Liver (tissue), 3 donors: ENCODE measurements at regions not wholly inside any gene's neighbourhood (a gene's known extent, or its start where the extent isn't known, plus 50 kb on each side); places are given as distances from the start of the nearest gene placed in this dataset.

ENCODE experiments used
- EGR1 ChIP-seq, 2 donors: IDR thresholded peaks; 2 replicates each; pipeline ENCODE4 v1.6.1; 2016 to 2018; ENCODE audit warnings: antibody characterized with exemption in 2 of 2, low read depth in 2 of 2
- FOXA1 ChIP-seq: IDR thresholded peaks from 2 replicates; pipeline ENCODE4 v1.6.1; 2016; ENCODE audit warnings: antibody characterized with exemption
- GABPA ChIP-seq, 2 donors: IDR thresholded peaks in 1 of 2; conservative IDR thresholded peaks in 1 of 2; 2 replicates each; pipeline ENCODE4 v1.6.1; 2016; ENCODE audit warnings: antibody characterized with exemption in 2 of 2, mild to moderate bottlenecking in 1 of 2, moderate library complexity in 1 of 2
- JUND ChIP-seq, 2 donors: IDR thresholded peaks; 2 replicates each; pipeline ENCODE4 v1.6.1; 2016; ENCODE audit warnings: antibody characterized with exemption in 2 of 2
- RAD21 ChIP-seq, 2 donors: IDR thresholded peaks; 2 replicates each; pipeline ENCODE4 v1.6.1; 2016; ENCODE audit warnings: antibody characterized with exemption in 2 of 2, mild to moderate bottlenecking in 2 of 2
- RXRA ChIP-seq, 2 donors: IDR thresholded peaks; 2 replicates each; pipeline ENCODE4 v1.6.1; 2017 to 2018; ENCODE audit warnings: antibody characterized with exemption in 2 of 2, mild to moderate bottlenecking in 1 of 2
- SP1 ChIP-seq: IDR thresholded peaks from 2 replicates; pipeline ENCODE4 v1.6.1; 2018; ENCODE audit warnings: antibody characterized with exemption, mild to moderate bottlenecking
- TAF1 ChIP-seq: conservative IDR thresholded peaks from 2 replicates; pipeline ENCODE4 v1.6.1; 2016; ENCODE audit warnings: antibody characterized with exemption, mild to moderate bottlenecking
- YY1 ChIP-seq: IDR thresholded peaks from 2 replicates; pipeline ENCODE4 v1.6.1; 2016; ENCODE audit warnings: antibody characterized with exemption, mild to moderate bottlenecking
- TF ChIP-seq, protein P1 (sequence below): fragments of 150-350 bp; IDR thresholded peaks from 2 replicates; pipeline ENCODE4 v1.5.1; 2017; ENCODE audit warnings: improper control_type of control experiment, low read depth, low read length; ENCODE audit not compliant: missing input control
- TF ChIP-seq, protein P2 (sequence below): IDR thresholded peaks from 2 replicates; pipeline ENCODE4 v1.6.1; 2016; ENCODE audit warnings: antibody characterized with exemption
- TF ChIP-seq, protein P3 (sequence below): IDR thresholded peaks from 2 replicates; pipeline ENCODE4 v1.6.1; 2016; ENCODE audit warnings: antibody characterized with exemption
- TF ChIP-seq, protein P4 (sequence below): IDR thresholded peaks from 2 replicates; pipeline ENCODE4 v1.6.1; 2016; ENCODE audit warnings: antibody characterized with exemption
- TF ChIP-seq, protein P5 (sequence below): IDR thresholded peaks from 2 replicates; pipeline ENCODE4 v1.6.1; 2016; ENCODE audit warnings: antibody characterized with exemption, mild to moderate bottlenecking
- donor health status: healthy.
- donor health status: healthy.

DNA sequence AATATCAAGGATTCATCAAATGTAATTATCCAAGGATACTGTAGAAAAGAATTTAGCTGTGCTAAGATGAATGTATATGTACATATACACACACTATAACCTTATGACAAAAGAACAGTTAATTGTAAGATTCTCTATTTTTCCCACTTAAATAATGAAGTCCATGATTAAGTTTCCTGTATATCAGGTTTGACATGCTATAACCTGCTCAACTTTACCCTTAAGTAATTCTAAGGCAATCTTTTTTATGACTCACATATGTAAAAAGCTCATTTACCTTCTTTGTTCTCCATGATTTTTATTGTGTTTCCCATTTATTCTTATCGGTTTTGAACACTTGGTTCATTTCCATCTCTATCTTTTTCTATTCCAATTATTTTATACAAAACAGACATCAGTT lies 1213.1 kb upstream of the SLC39A10 start:
- TF ChIP-seq, protein P1, sequence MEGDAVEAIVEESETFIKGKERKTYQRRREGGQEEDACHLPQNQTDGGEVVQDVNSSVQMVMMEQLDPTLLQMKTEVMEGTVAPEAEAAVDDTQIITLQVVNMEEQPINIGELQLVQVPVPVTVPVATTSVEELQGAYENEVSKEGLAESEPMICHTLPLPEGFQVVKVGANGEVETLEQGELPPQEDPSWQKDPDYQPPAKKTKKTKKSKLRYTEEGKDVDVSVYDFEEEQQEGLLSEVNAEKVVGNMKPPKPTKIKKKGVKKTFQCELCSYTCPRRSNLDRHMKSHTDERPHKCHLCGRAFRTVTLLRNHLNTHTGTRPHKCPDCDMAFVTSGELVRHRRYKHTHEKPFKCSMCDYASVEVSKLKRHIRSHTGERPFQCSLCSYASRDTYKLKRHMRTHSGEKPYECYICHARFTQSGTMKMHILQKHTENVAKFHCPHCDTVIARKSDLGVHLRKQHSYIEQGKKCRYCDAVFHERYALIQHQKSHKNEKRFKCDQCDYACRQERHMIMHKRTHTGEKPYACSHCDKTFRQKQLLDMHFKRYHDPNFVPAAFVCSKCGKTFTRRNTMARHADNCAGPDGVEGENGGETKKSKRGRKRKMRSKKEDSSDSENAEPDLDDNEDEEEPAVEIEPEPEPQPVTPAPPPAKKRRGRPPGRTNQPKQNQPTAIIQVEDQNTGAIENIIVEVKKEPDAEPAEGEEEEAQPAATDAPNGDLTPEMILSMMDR, result no peak
- TF ChIP-seq, protein P2, sequence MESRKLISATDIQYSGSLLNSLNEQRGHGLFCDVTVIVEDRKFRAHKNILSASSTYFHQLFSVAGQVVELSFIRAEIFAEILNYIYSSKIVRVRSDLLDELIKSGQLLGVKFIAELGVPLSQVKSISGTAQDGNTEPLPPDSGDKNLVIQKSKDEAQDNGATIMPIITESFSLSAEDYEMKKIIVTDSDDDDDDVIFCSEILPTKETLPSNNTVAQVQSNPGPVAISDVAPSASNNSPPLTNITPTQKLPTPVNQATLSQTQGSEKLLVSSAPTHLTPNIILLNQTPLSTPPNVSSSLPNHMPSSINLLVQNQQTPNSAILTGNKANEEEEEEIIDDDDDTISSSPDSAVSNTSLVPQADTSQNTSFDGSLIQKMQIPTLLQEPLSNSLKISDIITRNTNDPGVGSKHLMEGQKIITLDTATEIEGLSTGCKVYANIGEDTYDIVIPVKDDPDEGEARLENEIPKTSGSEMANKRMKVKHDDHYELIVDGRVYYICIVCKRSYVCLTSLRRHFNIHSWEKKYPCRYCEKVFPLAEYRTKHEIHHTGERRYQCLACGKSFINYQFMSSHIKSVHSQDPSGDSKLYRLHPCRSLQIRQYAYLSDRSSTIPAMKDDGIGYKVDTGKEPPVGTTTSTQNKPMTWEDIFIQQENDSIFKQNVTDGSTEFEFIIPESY, result no peak
- TF ChIP-seq TAF1 (no peak), FOXA1 (no peak), RAD21 (IDR thresholded peaks at IDR 0.05) (no peak), YY1 (no peak), RXRA (IDR thresholded peaks at IDR 0.05) (no peak), SP1 (no peak), EGR1 (IDR thresholded peaks at IDR 0.05; ENCODE audit: low read depth in 2 of 2) (no peak), GABPA (IDR thresholded peaks at IDR 0.05 in 1 of 2, conservative IDR thresholded peaks at IDR 0.05 in 1 of 2) (no peak), JUND (IDR thresholded peaks at IDR 0.05) (no peak)
- TF ChIP-seq, protein P3, sequence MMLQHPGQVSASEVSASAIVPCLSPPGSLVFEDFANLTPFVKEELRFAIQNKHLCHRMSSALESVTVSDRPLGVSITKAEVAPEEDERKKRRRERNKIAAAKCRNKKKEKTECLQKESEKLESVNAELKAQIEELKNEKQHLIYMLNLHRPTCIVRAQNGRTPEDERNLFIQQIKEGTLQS, result no peak
- TF ChIP-seq, protein P4, sequence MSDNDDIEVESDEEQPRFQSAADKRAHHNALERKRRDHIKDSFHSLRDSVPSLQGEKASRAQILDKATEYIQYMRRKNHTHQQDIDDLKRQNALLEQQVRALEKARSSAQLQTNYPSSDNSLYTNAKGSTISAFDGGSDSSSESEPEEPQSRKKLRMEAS, result no peak
- TF ChIP-seq, protein P5, sequence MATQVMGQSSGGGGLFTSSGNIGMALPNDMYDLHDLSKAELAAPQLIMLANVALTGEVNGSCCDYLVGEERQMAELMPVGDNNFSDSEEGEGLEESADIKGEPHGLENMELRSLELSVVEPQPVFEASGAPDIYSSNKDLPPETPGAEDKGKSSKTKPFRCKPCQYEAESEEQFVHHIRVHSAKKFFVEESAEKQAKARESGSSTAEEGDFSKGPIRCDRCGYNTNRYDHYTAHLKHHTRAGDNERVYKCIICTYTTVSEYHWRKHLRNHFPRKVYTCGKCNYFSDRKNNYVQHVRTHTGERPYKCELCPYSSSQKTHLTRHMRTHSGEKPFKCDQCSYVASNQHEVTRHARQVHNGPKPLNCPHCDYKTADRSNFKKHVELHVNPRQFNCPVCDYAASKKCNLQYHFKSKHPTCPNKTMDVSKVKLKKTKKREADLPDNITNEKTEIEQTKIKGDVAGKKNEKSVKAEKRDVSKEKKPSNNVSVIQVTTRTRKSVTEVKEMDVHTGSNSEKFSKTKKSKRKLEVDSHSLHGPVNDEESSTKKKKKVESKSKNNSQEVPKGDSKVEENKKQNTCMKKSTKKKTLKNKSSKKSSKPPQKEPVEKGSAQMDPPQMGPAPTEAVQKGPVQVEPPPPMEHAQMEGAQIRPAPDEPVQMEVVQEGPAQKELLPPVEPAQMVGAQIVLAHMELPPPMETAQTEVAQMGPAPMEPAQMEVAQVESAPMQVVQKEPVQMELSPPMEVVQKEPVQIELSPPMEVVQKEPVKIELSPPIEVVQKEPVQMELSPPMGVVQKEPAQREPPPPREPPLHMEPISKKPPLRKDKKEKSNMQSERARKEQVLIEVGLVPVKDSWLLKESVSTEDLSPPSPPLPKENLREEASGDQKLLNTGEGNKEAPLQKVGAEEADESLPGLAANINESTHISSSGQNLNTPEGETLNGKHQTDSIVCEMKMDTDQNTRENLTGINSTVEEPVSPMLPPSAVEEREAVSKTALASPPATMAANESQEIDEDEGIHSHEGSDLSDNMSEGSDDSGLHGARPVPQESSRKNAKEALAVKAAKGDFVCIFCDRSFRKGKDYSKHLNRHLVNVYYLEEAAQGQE, result no peak
